Inflammatory macrophage treated with lipopolysaccharide for 4 hours (primary cell): ENCODE measurements at regions not wholly inside any gene's neighbourhood (a gene's known extent, or its start where the extent isn't known, plus 50 kb on each side); places are given as distances from the start of the nearest gene placed in this dataset.

Experiments
- DNase-seq: peaks from one replicate; pipeline ENCODE4 v3.0.0-alpha.2; 2020

DNA sequence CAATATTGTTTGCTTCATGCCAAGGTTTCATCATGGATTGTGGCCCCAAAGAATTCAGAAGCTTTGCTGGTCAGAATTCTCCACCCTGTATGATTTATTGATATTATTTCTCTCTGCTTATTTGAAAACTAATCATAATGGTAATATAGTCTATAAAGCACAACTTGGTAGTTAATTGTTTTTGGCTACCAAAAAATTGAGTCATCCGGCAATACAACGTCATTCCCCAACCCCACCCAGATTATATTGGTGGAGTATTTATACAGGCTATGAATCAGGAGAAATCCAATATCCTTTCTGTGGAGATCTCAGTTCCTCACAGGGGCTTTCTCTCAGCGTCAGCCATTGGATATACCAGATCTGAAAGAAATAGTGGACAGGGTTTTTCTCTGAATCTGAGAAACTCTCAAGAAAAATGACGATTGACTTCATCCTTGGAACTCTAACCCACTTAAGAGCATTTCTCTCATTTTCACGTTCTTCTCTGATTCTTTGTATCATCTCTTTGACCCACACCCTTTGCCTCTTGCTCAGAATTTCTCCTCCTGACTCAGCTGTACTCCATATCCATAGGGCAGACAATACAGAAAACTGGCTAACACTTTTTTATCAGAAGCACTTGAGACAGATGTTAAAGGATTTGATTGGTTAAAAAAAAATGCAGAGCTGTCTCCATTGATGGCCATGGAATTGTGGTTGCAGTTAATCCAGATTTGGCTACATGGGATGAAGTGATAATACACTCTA is 1055.8 kb upstream of the CADM2 start:
- DNase-seq, result no peak

DNA sequence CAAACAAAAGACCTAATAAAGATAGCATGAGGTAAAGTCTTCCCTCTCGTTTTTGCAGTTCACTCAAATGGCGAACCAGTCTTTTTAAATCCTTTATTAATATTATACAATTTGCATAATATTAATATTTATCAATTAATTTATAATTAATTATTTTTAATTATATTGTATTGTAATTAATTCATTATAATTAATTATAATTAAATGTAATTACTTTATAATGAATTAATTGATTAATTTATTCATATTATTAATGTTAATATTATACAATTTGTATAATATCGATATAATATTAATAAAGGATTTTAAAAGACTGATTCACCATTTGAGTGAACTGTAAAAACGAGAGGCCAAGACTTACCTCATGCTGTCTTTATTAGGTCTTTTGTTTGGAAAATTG is 1045.4 kb upstream of the CADM2 start:
- DNase-seq, result no peak

DNA sequence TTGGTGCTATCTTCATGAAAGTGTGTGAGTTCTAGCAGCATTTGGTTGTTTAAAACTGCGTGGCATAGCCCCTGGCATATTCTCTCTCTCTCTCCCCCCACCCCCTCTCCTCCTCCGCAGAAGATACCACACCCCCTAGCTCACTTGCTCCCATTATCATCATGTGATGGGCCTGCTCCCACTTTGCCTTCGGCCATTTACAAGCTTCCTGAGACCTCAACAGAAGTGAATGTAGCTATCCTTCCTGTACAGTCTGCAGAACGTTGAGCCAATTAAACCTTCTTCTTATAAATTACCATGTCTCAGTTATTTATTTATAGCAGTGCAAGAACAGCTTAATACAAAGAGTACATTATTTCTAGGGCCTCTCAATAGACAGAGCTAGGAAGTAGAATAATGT is 1032.5 kb upstream of the CADM2 start:
- no peak for DNase-seq

DNA sequence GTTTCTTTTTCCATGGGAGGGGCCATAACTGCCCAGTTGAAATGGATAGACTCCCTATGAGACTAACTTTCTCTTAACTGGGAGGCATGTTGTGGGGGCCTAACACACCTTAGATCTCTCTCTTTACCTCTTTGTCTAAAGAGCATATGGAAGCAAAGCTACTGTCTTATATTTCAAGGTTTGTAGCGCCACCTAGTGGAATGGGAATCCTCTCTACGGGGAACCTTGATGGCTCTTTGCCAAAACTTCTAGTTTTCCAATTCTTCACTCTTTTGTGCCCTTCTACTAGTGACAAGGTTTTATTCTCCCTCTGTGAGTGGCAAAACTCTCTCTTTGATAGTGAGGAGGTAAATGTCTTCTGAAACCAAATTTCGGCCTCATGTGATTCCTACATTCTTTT is 1030.4 kb upstream of the CADM2 start:
- no peak for DNase-seq

DNA sequence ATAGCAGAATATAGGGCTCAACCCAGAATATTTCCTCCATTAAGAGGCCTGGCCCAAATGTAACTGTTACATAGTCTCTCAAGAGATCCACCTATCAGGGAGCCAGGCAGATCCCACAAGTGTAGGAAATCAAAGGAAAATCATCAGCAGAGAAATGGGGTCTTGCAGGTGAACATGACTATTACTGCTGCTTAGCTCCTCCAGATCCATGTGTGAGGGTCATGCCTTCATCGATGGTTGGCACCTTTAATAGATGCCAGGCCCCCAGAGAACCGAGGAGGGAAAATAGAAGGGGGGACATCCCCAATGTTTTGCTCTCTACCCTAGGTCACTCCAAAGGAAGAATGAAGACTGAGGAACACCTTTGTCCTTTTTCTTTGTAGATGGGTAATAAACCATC is 1029.9 kb upstream of the CADM2 start:
- DNase-seq, result no peak

DNA sequence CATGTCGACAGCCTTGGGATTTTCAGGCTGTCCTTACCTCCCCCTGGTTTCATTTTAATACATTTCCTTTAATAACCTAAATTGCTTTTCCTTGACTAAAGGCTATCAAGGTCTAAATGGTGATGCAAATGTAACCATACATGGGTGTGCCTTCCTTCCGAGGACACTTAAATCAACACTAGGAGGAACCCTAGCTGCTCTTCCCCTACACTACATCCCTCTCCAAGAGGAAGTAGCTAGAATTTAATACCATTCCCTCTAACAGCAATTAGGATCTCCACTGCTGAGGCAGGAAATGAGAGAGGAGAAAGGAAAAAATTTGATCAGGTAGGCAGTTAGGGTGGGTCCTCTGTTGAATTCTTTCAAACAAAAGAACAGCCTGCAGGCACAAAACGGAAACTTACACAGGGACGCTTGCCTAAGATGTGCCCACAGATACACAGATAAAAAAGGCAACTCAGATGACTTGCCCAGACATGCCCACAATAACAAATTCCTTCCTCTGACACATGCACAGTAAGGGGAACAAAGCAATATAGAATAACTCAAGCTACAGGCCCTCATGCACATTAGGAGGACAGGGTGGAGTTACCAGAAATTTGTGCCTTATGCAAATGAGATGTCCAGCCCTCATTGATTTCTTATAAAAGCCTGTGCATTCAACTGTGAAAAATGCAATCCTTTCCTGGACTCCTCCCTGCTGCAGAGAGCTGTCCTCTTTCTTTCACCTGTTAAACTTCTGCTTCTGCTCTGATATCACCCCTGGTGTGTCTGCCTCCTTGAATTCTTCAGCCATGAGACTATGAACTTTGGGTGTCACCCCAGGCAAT is 1024.4 kb upstream of the CADM2 start:
- DNase-seq, result no peak

DNA sequence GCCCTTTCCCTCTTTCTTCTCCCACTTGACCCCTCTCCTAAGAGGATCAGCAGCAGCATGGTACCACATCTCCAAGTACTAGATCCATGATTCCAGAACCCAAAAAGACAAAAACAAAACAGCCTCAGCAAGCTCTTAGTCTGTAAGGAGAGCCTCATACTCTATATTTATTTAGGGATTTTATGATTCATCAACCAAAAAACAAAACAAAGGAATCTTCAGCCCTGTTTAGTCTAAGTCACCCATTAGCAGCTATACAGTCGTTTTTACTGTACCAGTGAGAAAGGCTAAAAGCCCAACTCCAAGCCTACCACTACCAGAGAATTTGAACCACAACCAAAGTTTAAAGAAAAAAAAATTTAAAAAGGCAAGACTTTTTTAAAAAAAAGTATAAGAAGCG is 1020.3 kb upstream of the CADM2 start:
- DNase-seq, result no peak

DNA sequence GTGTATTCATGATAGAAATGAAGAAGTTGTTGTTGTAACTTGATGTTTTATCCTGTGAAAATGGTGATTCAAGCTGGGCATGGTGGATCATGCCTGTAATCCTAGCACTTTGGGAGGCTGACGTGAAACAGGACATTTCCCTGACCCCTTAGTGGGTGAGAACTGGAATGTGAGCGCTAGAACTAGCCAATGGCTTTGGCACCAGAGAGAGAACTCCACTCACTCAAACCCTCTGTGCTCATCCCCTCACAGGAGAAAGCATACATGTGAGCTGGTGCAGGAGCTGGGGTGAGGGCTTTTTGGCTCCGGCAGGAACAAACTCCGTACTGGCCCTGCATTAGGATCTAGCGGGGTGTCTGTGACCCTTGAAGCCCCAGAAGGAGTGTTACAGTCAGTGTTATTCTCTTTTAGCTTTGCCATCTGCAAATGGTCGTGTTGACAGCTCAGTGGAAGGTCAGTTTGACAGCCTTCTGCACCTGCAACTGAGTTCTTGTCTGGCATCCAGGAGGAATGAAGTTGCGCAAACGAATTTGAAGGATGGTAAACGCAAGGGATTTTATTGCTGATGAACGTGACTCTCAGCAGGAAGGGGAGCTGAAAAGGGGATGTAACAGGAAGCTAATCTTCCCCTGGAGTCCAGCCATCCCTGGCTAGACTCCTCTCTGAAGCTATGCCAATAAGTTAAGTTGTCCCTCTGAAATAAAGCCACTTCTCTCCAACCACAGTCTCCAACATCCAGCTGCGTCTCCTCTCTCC is 1016.6 kb upstream of the CADM2 start:
- DNase-seq, result no peak

DNA sequence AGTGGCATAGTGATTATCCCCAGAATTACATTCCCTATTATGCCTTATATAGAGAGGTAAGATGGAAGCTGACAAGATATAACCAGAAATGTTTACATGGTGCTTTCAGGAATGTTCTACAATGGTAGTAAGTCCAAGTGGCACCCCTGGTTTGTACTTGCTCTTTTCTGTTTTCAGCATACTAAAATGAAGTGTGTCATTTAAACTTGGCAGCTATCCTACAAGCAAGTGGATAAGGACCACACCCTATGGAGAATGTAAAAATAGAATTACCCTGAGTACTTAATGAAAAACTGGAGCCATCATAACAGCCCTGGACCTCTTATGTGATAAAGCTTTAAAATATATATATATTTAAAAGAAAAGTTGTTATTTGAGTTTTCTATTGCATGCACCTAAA is 1012.7 kb upstream of the CADM2 start:
- DNase-seq, result no peak

DNA sequence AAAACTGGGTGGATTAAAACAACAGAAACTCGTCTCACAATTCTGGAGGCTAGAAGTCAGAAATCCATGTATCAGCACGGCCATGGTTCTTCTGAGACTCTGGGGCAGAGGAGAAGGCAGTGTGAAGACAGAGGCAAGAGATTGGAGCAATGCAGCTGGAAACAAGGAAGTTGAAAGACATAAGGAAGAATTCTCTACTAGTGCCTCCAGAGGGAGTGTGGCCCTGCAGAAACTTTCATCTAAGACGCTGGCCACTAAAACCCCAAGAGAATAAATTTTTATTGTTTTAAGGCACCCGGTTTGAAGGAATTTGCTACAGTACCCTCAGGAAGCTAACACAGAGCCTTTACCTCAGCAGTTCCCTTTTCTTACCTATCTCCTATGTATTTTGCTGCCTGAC is 1012.2 kb upstream of the CADM2 start:
- DNase-seq, result no peak

DNA sequence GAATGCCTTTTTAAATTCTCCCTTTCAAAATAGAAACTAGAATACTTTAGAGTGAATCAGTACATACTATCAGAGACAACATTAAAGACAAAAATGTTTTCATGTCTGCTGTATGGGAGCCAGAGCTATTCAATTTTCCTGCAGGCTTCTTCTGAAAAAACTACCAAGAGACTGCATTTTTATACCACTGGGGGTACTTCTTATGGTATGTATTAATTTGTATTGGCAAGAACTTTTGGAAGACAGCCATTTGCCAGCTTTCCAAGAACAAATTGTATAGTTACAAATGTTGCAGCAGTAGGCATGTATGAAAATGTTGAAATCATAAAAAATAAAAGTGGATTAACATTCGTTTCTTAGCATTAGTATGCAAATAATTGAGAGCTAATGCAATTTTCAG is 1010.0 kb upstream of the CADM2 start:
- DNase-seq, result no peak

DNA sequence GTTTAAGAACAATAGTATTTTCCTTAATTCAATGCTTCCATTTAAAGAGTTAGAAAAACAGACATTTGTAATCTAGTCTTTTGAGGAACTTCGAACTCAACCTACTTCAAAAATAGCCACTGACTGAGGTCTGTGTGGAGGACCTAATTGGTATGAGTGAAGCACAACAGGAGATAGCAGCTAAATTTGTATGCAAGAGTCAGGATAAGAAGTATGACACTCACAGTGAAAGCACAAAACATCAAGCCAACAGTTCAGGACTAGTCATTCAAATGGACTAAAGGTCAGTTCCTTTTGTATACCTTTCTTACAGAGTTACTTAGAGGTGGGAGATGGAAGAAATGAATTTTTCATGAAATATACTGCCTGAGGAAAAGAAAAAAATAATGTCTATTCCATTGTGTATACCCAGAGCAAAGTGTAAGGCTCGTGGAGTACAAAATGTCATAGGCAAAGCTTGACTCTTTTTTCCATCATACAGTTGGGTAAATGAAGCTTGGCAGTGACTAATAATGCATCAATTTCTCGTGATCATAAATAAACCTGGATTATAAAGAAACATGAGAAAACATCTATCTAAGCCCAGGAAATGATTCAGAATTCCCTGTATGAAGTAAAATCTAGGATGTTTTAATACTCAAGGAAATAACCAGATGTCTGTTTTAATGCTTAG is 1005.2 kb upstream of the CADM2 start:
- no peak for DNase-seq

DNA sequence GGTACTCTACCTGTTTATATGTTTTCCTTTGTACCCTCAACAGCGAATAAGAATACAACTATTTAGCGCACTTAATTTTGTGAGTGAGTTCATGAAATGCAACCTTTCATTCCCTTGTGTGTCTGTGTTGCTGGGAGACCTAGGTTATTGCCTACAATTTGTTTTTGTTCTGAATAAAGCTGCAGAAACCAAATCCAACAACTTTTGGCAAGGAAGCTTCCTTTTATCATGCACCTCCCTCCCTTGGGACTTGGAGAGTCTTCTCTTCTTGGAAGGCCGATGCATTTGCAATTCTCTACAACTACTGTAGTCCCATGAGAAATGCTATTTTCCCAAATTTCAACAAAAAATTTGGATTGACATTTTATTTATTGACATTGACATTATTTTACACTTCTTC is 1002.4 kb upstream of the CADM2 start:
- no peak for DNase-seq

DNA sequence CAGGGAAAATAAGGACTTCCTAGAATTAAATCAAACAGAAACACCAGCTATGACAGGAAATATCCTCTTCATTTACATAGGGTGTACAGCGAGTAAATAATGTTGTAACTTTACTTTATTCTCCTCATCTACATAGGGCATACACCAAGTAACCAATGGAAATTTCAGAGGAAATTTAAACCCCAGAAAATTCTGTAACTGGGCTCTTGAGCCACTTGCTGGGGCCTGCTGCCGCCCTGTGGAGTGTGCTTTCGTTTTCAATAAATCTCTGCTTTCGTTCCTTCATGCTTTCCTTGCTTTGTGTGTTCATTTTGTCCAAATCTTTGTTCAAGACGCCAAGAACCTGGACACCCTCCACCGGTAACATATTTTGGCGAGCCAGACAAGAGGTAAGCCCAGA is 990.4 kb upstream of the CADM2 start:
- DNase-seq, result no peak

DNA sequence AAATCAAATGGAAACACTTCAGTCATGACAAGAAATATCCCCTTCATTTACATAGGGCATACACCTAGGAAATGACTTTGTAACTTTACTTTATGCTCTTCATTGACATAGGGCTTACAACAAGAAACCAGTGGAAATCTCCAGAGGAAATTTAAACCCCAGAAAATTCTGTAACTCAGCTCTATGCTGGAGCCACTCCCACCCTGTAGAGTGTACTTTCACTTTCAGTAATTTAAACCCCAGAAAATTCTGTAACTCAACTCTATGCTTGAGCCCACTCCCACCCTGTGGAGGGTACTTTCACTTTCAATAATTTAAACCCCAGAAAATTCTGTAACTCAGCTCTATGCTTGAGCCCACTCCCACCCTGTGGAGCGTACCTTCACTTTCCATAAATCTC is 987.1 kb upstream of the CADM2 start:
- DNase-seq, result no peak

DNA sequence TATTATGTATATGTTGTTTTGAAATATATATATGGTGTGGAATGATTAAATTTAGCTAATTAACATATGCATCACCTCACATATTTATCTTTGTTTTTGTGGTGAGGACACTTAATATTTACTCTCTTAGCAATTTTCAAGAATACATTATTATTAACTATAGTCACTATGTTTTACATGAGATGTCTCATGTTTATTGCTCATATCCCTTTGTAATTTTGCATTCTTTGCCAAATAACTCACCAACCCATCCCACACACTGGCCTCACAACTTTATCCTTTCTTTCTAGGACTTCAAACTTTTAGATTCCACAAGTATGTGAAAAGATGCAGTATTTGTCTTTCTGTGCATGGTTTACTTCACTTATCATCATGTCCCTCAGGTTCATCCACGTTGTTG is 950.2 kb upstream of the CADM2 start:
- no peak for DNase-seq

DNA sequence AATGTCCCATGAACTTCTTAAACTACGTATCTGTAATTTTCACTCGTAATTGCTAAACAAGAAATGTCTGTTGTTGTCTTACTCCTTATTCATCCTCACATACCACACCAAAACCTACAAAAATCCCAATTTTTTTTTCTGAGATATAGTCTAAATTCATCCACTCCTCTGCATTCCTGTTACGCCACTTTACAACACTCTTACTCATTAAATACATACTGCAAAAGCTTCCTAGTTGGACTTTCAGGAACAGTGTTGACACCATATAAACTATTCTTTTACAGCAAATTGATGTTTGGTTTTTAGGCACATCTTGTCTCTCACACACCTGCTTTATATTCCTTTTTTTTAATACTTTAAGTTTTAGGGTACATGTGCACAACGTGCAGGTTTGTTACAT is 934.9 kb upstream of the CADM2 start:
- DNase-seq, result no peak

DNA sequence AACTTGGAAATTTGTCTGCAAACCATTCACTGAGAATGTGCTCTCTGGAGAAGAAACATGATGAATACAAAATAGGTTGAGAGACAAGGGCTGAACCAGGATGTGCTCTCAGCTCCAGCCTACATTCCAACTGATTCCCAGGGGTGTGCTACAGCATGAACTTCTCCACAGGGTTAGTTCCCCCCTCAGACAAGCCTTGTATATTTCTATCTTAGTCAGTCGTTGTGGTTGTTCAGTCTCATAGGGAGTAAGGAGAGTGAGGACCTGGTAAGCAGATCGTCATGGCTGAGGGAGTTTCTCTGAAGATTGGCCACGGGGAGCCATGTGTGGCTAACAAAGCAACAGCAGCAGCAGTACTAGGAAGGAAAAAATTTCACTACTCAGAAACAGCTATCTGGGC is 919.7 kb upstream of the CADM2 start:
- no peak for DNase-seq

DNA sequence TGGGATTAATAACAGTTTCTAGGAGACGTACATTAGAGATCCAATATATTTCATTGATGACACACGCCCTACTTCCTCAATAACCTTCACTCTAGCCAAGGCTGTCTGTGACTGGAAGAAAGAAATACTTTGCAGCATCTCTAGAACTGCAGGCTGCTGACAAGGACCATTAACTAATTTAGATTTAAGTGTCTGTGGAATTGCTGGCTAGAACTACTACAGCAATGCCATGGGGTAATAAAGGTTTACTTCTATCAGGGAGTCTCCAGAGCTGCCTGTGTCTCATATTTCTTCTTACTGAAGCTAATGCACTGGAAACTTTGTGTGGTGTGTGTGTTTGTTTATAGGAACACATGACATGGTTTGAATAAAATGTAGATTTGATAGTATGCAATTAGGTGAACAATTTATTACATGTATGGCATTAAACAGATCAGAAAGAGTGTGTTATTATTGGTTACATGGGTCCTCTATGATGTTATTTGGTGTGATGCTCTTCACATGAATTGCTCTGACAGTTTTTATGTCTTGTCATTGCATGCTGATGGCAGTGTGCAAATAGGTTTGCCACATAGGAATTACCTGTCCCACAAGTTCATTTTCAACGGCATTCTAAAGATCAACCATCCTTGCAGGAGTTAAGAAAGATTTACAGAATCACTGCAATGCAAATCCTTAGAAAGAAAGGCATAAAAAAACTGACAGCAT is 916.2 kb upstream of the CADM2 start:
- no peak for DNase-seq

DNA sequence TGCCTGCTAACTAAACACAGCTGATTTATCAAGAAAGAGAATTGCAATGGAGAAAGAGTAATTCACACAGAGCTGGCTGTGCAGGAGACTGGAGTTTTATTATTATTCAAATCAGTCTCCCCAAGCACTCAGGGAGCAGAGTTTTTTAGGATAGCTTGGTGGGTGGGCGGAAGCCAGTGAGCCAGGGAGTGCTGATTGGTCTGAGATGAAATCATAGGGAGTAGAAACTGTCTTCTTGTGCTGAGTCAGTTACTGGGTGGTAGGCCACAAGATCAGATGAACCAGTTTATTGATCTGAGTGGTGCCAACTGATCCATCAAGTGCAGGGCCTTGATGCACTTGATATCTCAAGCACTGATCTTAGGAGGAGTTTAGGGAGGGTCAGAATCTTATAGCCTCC is 891.9 kb upstream of the CADM2 start:
- DNase-seq, result no peak

DNA sequence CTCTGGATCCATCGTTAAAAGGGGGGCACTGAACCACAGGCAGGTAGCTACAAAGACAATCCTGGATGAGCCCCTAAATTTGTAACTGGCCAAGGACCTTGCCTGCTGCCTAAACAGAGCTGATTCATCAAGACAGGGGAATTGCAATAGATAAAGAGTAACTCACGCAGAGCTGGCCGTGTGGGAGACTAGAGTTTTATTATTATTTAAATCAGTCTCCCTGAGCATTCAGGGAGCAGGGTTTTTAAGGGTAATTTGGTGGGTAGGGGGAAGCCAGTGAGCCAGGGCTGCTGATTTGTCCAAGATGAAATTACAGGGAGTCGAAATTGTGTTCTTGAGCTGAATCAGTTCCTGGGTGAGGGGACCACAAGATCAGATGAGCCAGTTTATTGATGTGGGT is 885.1 kb upstream of the CADM2 start:
- DNase-seq, result no peak

DNA sequence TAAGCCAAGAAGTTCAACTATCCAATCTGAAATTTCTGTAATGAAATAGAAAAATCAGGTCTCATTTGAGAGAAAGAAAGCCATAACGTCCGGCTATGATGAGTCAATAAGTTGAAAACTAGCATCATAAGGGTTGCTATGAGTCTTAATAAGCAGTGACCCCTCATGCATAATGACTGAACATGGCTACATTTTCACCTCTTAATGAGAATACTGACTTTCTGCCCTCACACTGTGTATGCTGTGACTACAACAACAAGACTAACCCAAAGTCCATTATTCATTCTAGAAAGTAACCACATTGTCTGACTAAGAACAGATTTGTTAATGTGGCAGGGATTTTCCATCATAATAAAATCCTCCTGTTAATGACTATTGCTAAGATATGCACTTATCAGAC is 884.0 kb upstream of the CADM2 start:
- no peak for DNase-seq

DNA sequence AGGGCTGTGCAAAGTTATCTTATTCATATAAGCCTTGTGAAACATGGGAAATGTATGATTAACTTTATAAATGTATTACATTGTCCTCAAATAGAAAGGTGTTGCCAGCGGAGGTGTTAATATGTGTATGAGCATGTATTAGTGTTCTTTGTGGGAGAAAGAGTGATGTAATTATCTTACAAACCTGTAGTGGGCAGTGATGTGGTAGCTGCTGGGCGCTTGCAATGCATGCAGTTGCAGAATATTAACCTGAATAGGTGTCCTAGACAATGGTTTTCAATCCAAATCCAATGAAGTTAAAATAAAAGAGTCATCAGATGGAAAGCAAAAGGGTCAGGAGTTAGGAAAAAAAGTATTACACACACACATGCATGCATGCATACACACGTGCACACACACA is 881.3 kb upstream of the CADM2 start:
- DNase-seq, result no peak
